K562 (cell line): ENCODE measurements at regions not wholly inside any gene's neighbourhood (a gene's known extent, or its start where the extent isn't known, plus 50 kb on each side); places are given as distances from the start of the nearest gene placed in this dataset.

Experiments used
- CREB1 ChIP-seq, 2 experiments: sonication (generic) in 1 of 2; formaldehyde crosslinking in 1 of 2; IDR thresholded peaks; 2 replicates each; pipeline versions ENCODE4 v1.6.1 to v1.8.0; 2012 to 2022; ENCODE audit warnings: inconsistent platforms in 1 of 2, mild to moderate bottlenecking in 1 of 2, missing genetic modification reagents in 1 of 2, moderate library complexity in 1 of 2
- ETV6 ChIP-seq, 3 experiments: fragments of 150-350 bp in 1 of 3; sonication (generic) in 1 of 3; formaldehyde crosslinking in 1 of 3; IDR thresholded peaks; 2 replicates each; pipeline versions ENCODE4 v1.6.1 to v1.8.0; 2014 to 2022; ENCODE audit warnings: borderline replicate concordance in 2 of 3, low read depth in 2 of 3, antibody characterized with exemption in 1 of 3, low read length in 1 of 3, mild to moderate bottlenecking in 1 of 3, missing genetic modification reagents in 1 of 3
- FOSL1 ChIP-seq: fragments of 200-800 bp; sonication (Bioruptor generic); conservative IDR thresholded peaks from 2 replicates; pipeline ENCODE4 v1.6.1; 2016; ENCODE audit warnings: missing genetic modification characterization, missing compliant biosample characterization
- GABPB2 ChIP-seq: fragments of 250-450 bp; sonication (Bioruptor Pico); conservative IDR thresholded peaks from 2 replicates; pipeline ENCODE4 v1.5.1; 2021; ENCODE audit warnings: mild to moderate bottlenecking
- IFI16 ChIP-seq: fragments of 250-450 bp; sonication (Bioruptor Pico); IDR thresholded peaks from 2 replicates; pipeline ENCODE4 v2.1.2; 2022; ENCODE audit warnings: mild to moderate bottlenecking, inconsistent platforms
- JUN ChIP-seq, 2 experiments: sonication (generic) in 1 of 2; formaldehyde crosslinking in 1 of 2; IDR thresholded peaks; 2 replicates each; pipeline versions ENCODE4 v1.6.1 to v1.8.0; 2012 to 2022; ENCODE audit warnings: borderline replicate concordance in 2 of 2, mild to moderate bottlenecking in 2 of 2, improper control_type of control experiment in 1 of 2, low read depth in 1 of 2, low read length in 1 of 2, missing genetic modification reagents in 1 of 2
- NFRKB ChIP-seq: fragments of 450-650 bp; IDR thresholded peaks from 2 replicates; pipeline ENCODE4 v1.6.1; 2016; ENCODE audit warnings: low read depth
- OTX1 ChIP-seq: fragments of 450-650 bp; formaldehyde crosslinking; IDR thresholded peaks from 2 replicates; pipeline ENCODE4 v1.4.0; 2022; ENCODE audit warnings: mild to moderate bottlenecking
- SAFB2 ChIP-seq: fragments of 200-400 bp; formaldehyde crosslinking; IDR thresholded peaks from 2 replicates; pipeline ENCODE4 v1.6.1; 2018; ENCODE audit warnings: borderline replicate concordance, low read length, low read depth, moderate library complexity; ENCODE audit not compliant: severe bottlenecking
- SREBF2 ChIP-seq: sonication (generic); formaldehyde crosslinking; IDR thresholded peaks from 2 replicates; pipeline ENCODE4 v1.4.0; 2020; ENCODE audit warnings: mild to moderate bottlenecking, missing genetic modification reagents
- TCF3 ChIP-seq: sonication (generic); formaldehyde crosslinking; IDR thresholded peaks from 2 replicates; pipeline ENCODE4 v1.4.0; 2020; ENCODE audit warnings: mild to moderate bottlenecking, missing genetic modification reagents
- ZBED1 ChIP-seq: IDR thresholded peaks from 2 replicates; pipeline ENCODE4 v1.6.1; 2014
- ZBTB34 ChIP-seq: fragments of 250-450 bp; sonication (Bioruptor Pico); IDR thresholded peaks from 2 replicates; pipeline ENCODE4 v1.8.0; 2021; ENCODE audit warnings: mild to moderate bottlenecking, moderate library complexity
- ZC3H11A ChIP-seq: IDR thresholded peaks from 2 replicates; pipeline ENCODE4 v1.6.1; 2012; ENCODE audit warnings: low read depth, low read length, improper control_type of control experiment
- ZNF224 ChIP-seq: sonication (generic); formaldehyde crosslinking; IDR thresholded peaks from 2 replicates; pipeline ENCODE4 v1.8.0; 2022; ENCODE audit warnings: mild to moderate bottlenecking, missing genetic modification reagents
- ZNF280B ChIP-seq: fragments of 250-450 bp; sonication (Bioruptor Pico); IDR thresholded peaks from 2 replicates; pipeline ENCODE4 v1.5.1; 2021; ENCODE audit warnings: mild to moderate bottlenecking
- ZNF436 ChIP-seq: fragments of 250-450, 450-650 bp; sonication (Bioruptor Pico); formaldehyde crosslinking; IDR thresholded peaks from 2 replicates; pipeline ENCODE4 v1.7.0; 2020; ENCODE audit warnings: mild to moderate bottlenecking
- ZNF609 ChIP-seq: sonication (generic); formaldehyde crosslinking; IDR thresholded peaks from 2 replicates; pipeline ENCODE4 v1.8.1; 2023; ENCODE audit warnings: missing genetic modification reagents, mild to moderate bottlenecking, borderline replicate concordance

GRCh38 chr1:55716610-55717009 lies 501.4 kb upstream of the USP24 start (continued):
- TF ChIP-seq ZNF280B = no peak
- TF ChIP-seq NFRKB = no peak
- TF ChIP-seq SAFB2 = no peak
- TF ChIP-seq ZBED1 = no peak
- no peak for TF ChIP-seq TCF3 (CRISPR knock-in tag)
- no peak for TF ChIP-seq SREBF2 (CRISPR knock-in tag)
- no peak for TF ChIP-seq JUN (IDR thresholded peaks at IDR 0.05; ENCODE audit: borderline replicate concordance, low read depth, low read length)
- no peak for TF ChIP-seq JUN (CRISPR knock-in tag; IDR thresholded peaks at IDR 0.05; ENCODE audit: borderline replicate concordance)
- no peak for TF ChIP-seq CREB1 (IDR thresholded peaks at IDR 0.05)
- TF ChIP-seq CREB1 (CRISPR knock-in tag; IDR thresholded peaks at IDR 0.05) = no peak
- TF ChIP-seq GABPB2 (CRISPR knock-in tag) = no peak
- TF ChIP-seq FOSL1 (tag) = no peak
- no peak for TF ChIP-seq ETV6 (IDR thresholded peaks at IDR 0.05; ENCODE audit: borderline replicate concordance in 1 of 2, low read depth in 2 of 2, low read length in 1 of 2)
- no peak for TF ChIP-seq ETV6 (CRISPR knock-in tag; IDR thresholded peaks at IDR 0.05; ENCODE audit: borderline replicate concordance)
- no peak for TF ChIP-seq ZNF609 (CRISPR knock-in tag)
- no peak for TF ChIP-seq ZNF436 (CRISPR knock-in tag)
- no peak for TF ChIP-seq OTX1 (CRISPR knock-in tag)
- no peak for TF ChIP-seq ZC3H11A
- no peak for TF ChIP-seq ZNF224 (CRISPR knock-in tag)
- no peak for TF ChIP-seq IFI16
- TF ChIP-seq ZBTB34 = no peak
